ENCODE measurements at regions not wholly inside any gene's neighbourhood (a gene's known extent, or its start where the extent isn't known, plus 50 kb on each side); places are given as distances from the start of the nearest gene placed in this dataset.
"Not testable (repeated sequence)": the region's sequence is repeated elsewhere in the genome, so short reads cannot be mapped to it uniquely, and the experiment has no call there.

DNA sequence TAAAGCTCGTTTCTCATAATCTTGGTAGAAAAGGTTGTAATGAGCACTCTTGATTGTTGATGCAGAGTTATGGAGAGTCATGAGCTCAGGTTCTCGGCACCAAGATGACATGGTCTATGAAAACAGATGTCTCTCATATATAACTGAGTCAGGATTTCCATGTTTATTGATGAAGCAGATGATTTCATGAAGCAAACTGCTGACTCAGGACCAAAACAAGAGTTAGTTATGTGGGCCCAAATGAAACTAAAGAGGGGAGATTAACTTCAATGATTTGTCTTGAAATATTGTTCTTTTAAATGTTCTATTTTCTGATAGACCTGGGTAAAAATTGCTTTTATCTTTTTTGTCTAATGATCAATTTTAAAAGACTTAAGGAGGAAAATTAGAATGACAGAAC, 258.6 kb upstream of the CTNND2 start:
- Histone ChIP-seq H3K4me3 (ENCODE audit: low read length in 2 of 2) (no peak overlapping the region), H3K36me3 (ENCODE audit: control insufficient read depth in 2 of 2, insufficient read depth in 2 of 2, low read length in 1 of 2) (no peaks in the 10 kb centered on the region), H3K9me3 (ENCODE audit: control insufficient read depth in 2 of 2, insufficient read depth in 1 of 2, low read length in 1 of 2) (peaks cover 0 to 3% of the 10 kb centered on the region in 2 donors), H3K27ac (ENCODE audit: low read depth in 1 of 2, low read length in 1 of 2) (no peak overlapping the region), H3K27me3 (ENCODE audit: control insufficient read depth in 2 of 2, insufficient read depth in 1 of 2, low read length in 1 of 2) (no peaks in the 10 kb centered on the region), H3K4me1 (ENCODE audit: control insufficient read depth in 2 of 2, insufficient read depth in 2 of 2, low read length in 2 of 2) (no peaks in the 10 kb centered on the region)
- no peak for DNase-seq (ENCODE audit: low read depth in 6 of 9, low spot score in 9 of 9)
- WGBS = 88% methylated on average over 2 of the region's 2 CpGs

GRCh38 chr5:12147513-12147912, 243.3 kb upstream of the CTNND2 start:
- Histone ChIP-seq H3K4me3 (ENCODE audit: low read length in 2 of 2) (no peak overlapping the region), H3K9me3 (ENCODE audit: control insufficient read depth in 2 of 2, insufficient read depth in 1 of 2, low read length in 1 of 2) (no peaks in the 10 kb centered on the region), H3K4me1 (ENCODE audit: control insufficient read depth in 2 of 2, insufficient read depth in 2 of 2, low read length in 2 of 2) (no peaks in the 10 kb centered on the region), H3K27ac (ENCODE audit: low read depth in 1 of 2, low read length in 1 of 2) (no peak overlapping the region), H3K27me3 (ENCODE audit: control insufficient read depth in 2 of 2, insufficient read depth in 1 of 2, low read length in 1 of 2) (no peaks in the 10 kb centered on the region), H3K36me3 (ENCODE audit: control insufficient read depth in 2 of 2, insufficient read depth in 2 of 2, low read length in 1 of 2) (no peaks in the 10 kb centered on the region)
- no peak for DNase-seq (ENCODE audit: low read depth in 6 of 9, low spot score in 9 of 9)

- DNase-seq (ENCODE audit: low read depth in 6 of 9, low spot score in 9 of 9) = no peak
- Histone ChIP-seq H3K36me3 (ENCODE audit: control insufficient read depth in 2 of 2, insufficient read depth in 2 of 2, low read length in 1 of 2) (no peaks in the 10 kb centered on the region), H3K9me3 (ENCODE audit: control insufficient read depth in 2 of 2, insufficient read depth in 1 of 2, low read length in 1 of 2) (peaks cover 0 to 2% of the 10 kb centered on the region in 2 donors), H3K27ac (ENCODE audit: low read depth in 1 of 2, low read length in 1 of 2) (no peak overlapping the region), H3K4me1 (ENCODE audit: control insufficient read depth in 2 of 2, insufficient read depth in 2 of 2, low read length in 2 of 2) (no peaks in the 10 kb centered on the region), H3K4me3 (ENCODE audit: low read length in 2 of 2) (no peak overlapping the region), H3K27me3 (ENCODE audit: control insufficient read depth in 2 of 2, insufficient read depth in 1 of 2, low read length in 1 of 2) (no peaks in the 10 kb centered on the region)
- WGBS = 80% methylated on average over 2 of the region's 2 CpGs
Observed at GRCh38 chr5:12141496-12141895, 237.2 kb upstream of the CTNND2 start.

GRCh38 chr5:12133520-12133919, 229.3 kb upstream of the CTNND2 start:
- H3K27me3 ChIP-seq (ENCODE audit: control insufficient read depth in 2 of 2, insufficient read depth in 1 of 2, low read length in 1 of 2) = no peaks in the 10 kb centered on the region
- no peak overlapping the region for H3K4me3 ChIP-seq (ENCODE audit: low read length in 2 of 2)
- H3K9me3 ChIP-seq (ENCODE audit: control insufficient read depth in 2 of 2, insufficient read depth in 1 of 2, low read length in 1 of 2) = peaks cover 1 to 12% of the 10 kb centered on the region in 2 donors
- no peaks in the 10 kb centered on the region for H3K36me3 ChIP-seq (ENCODE audit: control insufficient read depth in 2 of 2, insufficient read depth in 2 of 2, low read length in 1 of 2)
- no peak overlapping the region for H3K27ac ChIP-seq (ENCODE audit: low read depth in 1 of 2, low read length in 1 of 2)
- DNase-seq (ENCODE audit: low read depth in 6 of 9, low spot score in 9 of 9) = no peak
- WGBS = 44% methylated on average over 1 of the region's 1 CpG
- no peaks in the 10 kb centered on the region for H3K4me1 ChIP-seq (ENCODE audit: control insufficient read depth in 2 of 2, insufficient read depth in 2 of 2, low read length in 2 of 2)

GRCh38 chr5:12131020-12131419, 226.8 kb upstream of the CTNND2 start:
- H3K4me3 ChIP-seq (ENCODE audit: low read length in 2 of 2); H3K27me3 ChIP-seq (ENCODE audit: control insufficient read depth in 2 of 2, insufficient read depth in 1 of 2, low read length in 1 of 2); H3K36me3 ChIP-seq (ENCODE audit: control insufficient read depth in 2 of 2, insufficient read depth in 2 of 2, low read length in 1 of 2); H3K4me1 ChIP-seq (ENCODE audit: control insufficient read depth in 2 of 2, insufficient read depth in 2 of 2, low read length in 2 of 2); H3K27ac ChIP-seq (ENCODE audit: low read depth in 1 of 2, low read length in 1 of 2); DNase-seq (ENCODE audit: low read depth in 6 of 9, low spot score in 9 of 9): not testable (repeated sequence)
- peaks cover 1 to 15% of the 10 kb centered on the region in 2 donors for H3K9me3 ChIP-seq (ENCODE audit: control insufficient read depth in 2 of 2, insufficient read depth in 1 of 2, low read length in 1 of 2)
- 93% methylated on average over 2 of the region's 2 CpGs for WGBS

- Histone ChIP-seq H3K27me3 (ENCODE audit: control insufficient read depth in 2 of 2, insufficient read depth in 1 of 2, low read length in 1 of 2) (no peaks in the 10 kb centered on the region), H3K9me3 (ENCODE audit: control insufficient read depth in 2 of 2, insufficient read depth in 1 of 2, low read length in 1 of 2) (peaks cover 0 to 6% of the 10 kb centered on the region in 2 donors), H3K27ac (ENCODE audit: low read depth in 1 of 2, low read length in 1 of 2) (no peak overlapping the region), H3K4me3 (ENCODE audit: low read length in 2 of 2) (no peak overlapping the region), H3K36me3 (ENCODE audit: control insufficient read depth in 2 of 2, insufficient read depth in 2 of 2, low read length in 1 of 2) (no peaks in the 10 kb centered on the region), H3K4me1 (ENCODE audit: control insufficient read depth in 2 of 2, insufficient read depth in 2 of 2, low read length in 2 of 2) (no peaks in the 10 kb centered on the region)
- DNase-seq (ENCODE audit: low read depth in 6 of 9, low spot score in 9 of 9) = no peak
- WGBS = 93% methylated on average over 7 of the region's 7 CpGs
Observed at GRCh38 chr5:12125895-12126294, 221.6 kb upstream of the CTNND2 start.

DNA sequence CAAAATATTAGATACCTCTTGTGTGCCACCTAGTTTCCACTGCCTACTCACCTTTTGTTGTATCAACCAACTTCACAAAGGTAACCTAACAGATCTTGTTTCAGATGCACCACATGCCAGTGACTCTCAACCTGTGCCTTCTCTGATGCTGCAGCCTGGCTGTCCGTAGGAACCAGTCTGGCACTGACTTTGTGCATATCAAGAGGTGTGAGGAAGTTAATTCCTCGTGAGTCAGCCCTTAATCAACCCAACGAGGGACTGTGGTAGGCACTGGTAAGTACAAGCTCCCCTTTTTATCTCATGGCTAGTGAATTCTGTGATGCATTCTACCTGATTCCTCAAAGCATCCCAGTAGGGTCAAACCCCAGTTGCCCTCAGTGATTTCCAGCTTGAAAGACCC, 215.4 kb upstream of the CTNND2 start:
- H3K9me3 ChIP-seq (ENCODE audit: control insufficient read depth in 2 of 2, insufficient read depth in 1 of 2, low read length in 1 of 2) = no peaks in the 10 kb centered on the region
- 65% methylated on average over 3 of the region's 3 CpGs for WGBS
- H3K27me3 ChIP-seq (ENCODE audit: control insufficient read depth in 2 of 2, insufficient read depth in 1 of 2, low read length in 1 of 2) = no peaks in the 10 kb centered on the region
- no peaks in the 10 kb centered on the region for H3K4me1 ChIP-seq (ENCODE audit: control insufficient read depth in 2 of 2, insufficient read depth in 2 of 2, low read length in 2 of 2)
- no peak overlapping the region for H3K4me3 ChIP-seq (ENCODE audit: low read length in 2 of 2)
- no peak for DNase-seq (ENCODE audit: low read depth in 6 of 9, low spot score in 9 of 9)
- no peak overlapping the region for H3K27ac ChIP-seq (ENCODE audit: low read depth in 1 of 2, low read length in 1 of 2)
- no peaks in the 10 kb centered on the region for H3K36me3 ChIP-seq (ENCODE audit: control insufficient read depth in 2 of 2, insufficient read depth in 2 of 2, low read length in 1 of 2)

DNA sequence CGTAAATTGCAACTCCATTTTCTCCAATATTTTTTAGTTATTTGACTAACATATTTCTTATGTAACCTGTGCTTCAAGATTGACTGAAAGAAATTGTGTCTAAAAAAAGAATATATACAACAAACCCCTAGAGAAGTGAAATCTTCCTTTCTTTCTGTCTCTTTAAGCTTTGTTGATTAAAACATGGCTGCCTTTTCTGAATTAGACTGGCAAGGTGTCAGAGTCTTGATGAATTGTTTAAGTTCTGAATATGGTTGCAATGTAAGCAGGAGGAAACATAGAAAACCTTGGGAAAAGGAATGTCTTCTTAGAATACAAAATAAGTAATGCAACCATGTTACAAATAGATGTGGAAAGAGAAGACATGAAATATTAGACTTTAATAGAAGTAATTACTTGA, 209.8 kb upstream of the CTNND2 start:
- DNase-seq (ENCODE audit: low read depth in 6 of 9, low spot score in 9 of 9) = no peak
- H3K27me3 ChIP-seq (ENCODE audit: control insufficient read depth in 2 of 2, insufficient read depth in 1 of 2, low read length in 1 of 2) = no peaks in the 10 kb centered on the region
- WGBS = 98% methylated on average over 1 of the region's 1 CpG
- no peaks in the 10 kb centered on the region for H3K4me1 ChIP-seq (ENCODE audit: control insufficient read depth in 2 of 2, insufficient read depth in 2 of 2, low read length in 2 of 2)
- no peaks in the 10 kb centered on the region for H3K9me3 ChIP-seq (ENCODE audit: control insufficient read depth in 2 of 2, insufficient read depth in 1 of 2, low read length in 1 of 2)
- H3K36me3 ChIP-seq (ENCODE audit: control insufficient read depth in 2 of 2, insufficient read depth in 2 of 2, low read length in 1 of 2) = no peaks in the 10 kb centered on the region
- H3K4me3 ChIP-seq (ENCODE audit: low read length in 2 of 2) = no peak overlapping the region
- H3K27ac ChIP-seq (ENCODE audit: low read depth in 1 of 2, low read length in 1 of 2) = no peak overlapping the region

DNA sequence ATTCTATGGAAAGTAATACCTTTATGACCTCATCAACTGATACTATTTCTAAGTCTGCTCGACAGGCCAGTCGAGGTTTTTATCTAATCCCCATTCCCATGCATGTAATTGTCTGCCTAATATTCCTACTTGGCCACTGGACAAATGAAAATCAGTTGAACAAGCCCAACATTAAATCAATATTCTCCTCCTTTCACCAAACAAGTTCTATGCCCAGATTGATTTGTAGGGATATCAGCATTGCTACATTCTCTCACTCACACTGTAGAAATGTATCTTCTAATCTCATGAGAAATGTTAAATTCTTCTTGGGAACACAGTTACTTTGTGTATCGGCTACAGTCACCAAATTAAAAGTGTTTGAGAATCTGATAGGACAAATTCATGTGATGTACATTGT, 208.8 kb upstream of the CTNND2 start:
- Histone ChIP-seq H3K27me3 (ENCODE audit: control insufficient read depth in 2 of 2, insufficient read depth in 1 of 2, low read length in 1 of 2) (no peaks in the 10 kb centered on the region), H3K9me3 (ENCODE audit: control insufficient read depth in 2 of 2, insufficient read depth in 1 of 2, low read length in 1 of 2) (no peaks in the 10 kb centered on the region), H3K4me3 (ENCODE audit: low read length in 2 of 2) (no peak overlapping the region), H3K4me1 (ENCODE audit: control insufficient read depth in 2 of 2, insufficient read depth in 2 of 2, low read length in 2 of 2) (no peaks in the 10 kb centered on the region), H3K27ac (ENCODE audit: low read depth in 1 of 2, low read length in 1 of 2) (no peak overlapping the region), H3K36me3 (ENCODE audit: control insufficient read depth in 2 of 2, insufficient read depth in 2 of 2, low read length in 1 of 2) (no peaks in the 10 kb centered on the region)
- WGBS = 88% methylated on average over 3 of the region's 3 CpGs
- DNase-seq (ENCODE audit: low read depth in 6 of 9, low spot score in 9 of 9) = no peak

GRCh38 chr5:12111261-12111660, 207.0 kb upstream of the CTNND2 start:
- DNase-seq (ENCODE audit: low read depth in 6 of 9, low spot score in 9 of 9) = no peak
- Histone ChIP-seq H3K9me3 (ENCODE audit: control insufficient read depth in 2 of 2, insufficient read depth in 1 of 2, low read length in 1 of 2) (no peaks in the 10 kb centered on the region), H3K27me3 (ENCODE audit: control insufficient read depth in 2 of 2, insufficient read depth in 1 of 2, low read length in 1 of 2) (no peaks in the 10 kb centered on the region), H3K4me1 (ENCODE audit: control insufficient read depth in 2 of 2, insufficient read depth in 2 of 2, low read length in 2 of 2) (no peaks in the 10 kb centered on the region), H3K36me3 (ENCODE audit: control insufficient read depth in 2 of 2, insufficient read depth in 2 of 2, low read length in 1 of 2) (no peaks in the 10 kb centered on the region), H3K4me3 (ENCODE audit: low read length in 2 of 2) (no peak overlapping the region), H3K27ac (ENCODE audit: low read depth in 1 of 2, low read length in 1 of 2) (no peak overlapping the region)
- 83% methylated on average over 2 of the region's 2 CpGs for WGBS

Data from thymus (tissue), 11 donors.